ENCODE measurements at regions not wholly inside any gene's neighbourhood (a gene's known extent, or its start where the extent isn't known, plus 50 kb on each side); places are given as distances from the start of the nearest gene placed in this dataset.

GRCh38 chr18:42392926-42393325 is 437.9 kb downstream of the PIK3C3 start:
- TF ChIP-seq POLR2A (IDR thresholded peaks at IDR 0.05), result no peak
- no peak for TF ChIP-seq CTCF (IDR thresholded peaks at IDR 0.05)
- no peak for TF ChIP-seq POLR2AphosphoS5 (IDR thresholded peaks at IDR 0.05)
